AG04450 (cell line): ENCODE measurements at regions not wholly inside any gene's neighbourhood (a gene's known extent, or its start where the extent isn't known, plus 50 kb on each side); places are given as distances from the start of the nearest gene placed in this dataset.
"Not testable (repeated sequence)": the region's sequence is repeated elsewhere in the genome, so short reads cannot be mapped to it uniquely, and the experiment has no call there.

Experiments
- CTCF ChIA-PET: fragments of 300-600, 350-600 bp; formaldehyde crosslinking; extraction: SDS; loops from one replicate; lab custom pipeline; 2022; ENCODE audit warnings: antibody characterized with exemption, inconsistent platforms; lab: Charles Lee
- POLR2A ChIA-PET: fragments of 350-600 bp; formaldehyde crosslinking; extraction: SDS; loops from one replicate; lab custom pipeline; 2021; ENCODE audit warnings: antibody characterized with exemption, inconsistent platforms; lab: Yijun Ruan, JAX
- DNase-seq: peaks from one replicate; pipeline ENCODE4 v3.0.0-alpha.2; 2011; ENCODE audit warnings: low read depth, low spot score
- H3K27ac ChIP-seq: one replicate; pipeline ENCODE4 v1.5.1; 2012; ENCODE audit warnings: low read depth, low read length, control low read depth
- H3K27me3 ChIP-seq: one replicate; pipeline ENCODE4 v1.6.0; 2012; ENCODE audit warnings: low read length; ENCODE audit not compliant: control insufficient read depth, insufficient read depth
- H3K4me3 ChIP-seq: 2 replicates; pipeline ENCODE4 v1.5.1; 2011; ENCODE audit warnings: mild to moderate bottlenecking, low read depth, low read length, control low read depth
- H3K9me3 ChIP-seq: 2 replicates; pipeline ENCODE4 v1.5.1; 2012; ENCODE audit warnings: low read length; ENCODE audit not compliant: control insufficient read depth, insufficient read depth
- CTCF ChIP-seq: IDR thresholded peaks from 2 replicates; pipeline ENCODE4 v1.5.1; 2011; ENCODE audit warnings: low read depth, low read length, control low read depth, inconsistent platforms

DNA sequence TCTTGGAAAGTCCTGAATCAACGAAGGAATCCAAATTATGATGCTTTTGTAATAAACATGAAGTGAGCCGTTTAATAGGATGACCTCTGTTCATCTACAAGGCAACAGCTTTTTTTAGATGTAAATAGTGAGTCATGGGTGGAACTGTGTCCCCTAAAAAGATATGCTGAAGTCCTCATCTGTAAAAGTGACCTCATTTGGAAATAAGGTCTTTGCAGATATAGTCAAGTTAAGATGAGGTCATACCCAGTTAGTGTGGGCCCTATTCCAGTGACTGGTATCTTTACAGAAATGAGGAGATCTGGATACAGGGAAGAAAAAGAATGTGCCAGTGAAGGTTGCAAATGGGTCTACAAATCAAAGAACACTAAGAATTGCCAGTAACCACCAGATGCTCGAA, 1287.3 kb upstream of the ADGRL4 start:
- no peak for TF ChIP-seq CTCF
- POLR2A ChIA-PET = no interaction called here
- DNase-seq = no peak

GRCh38 chr1:80288750-80289149, 1282.2 kb upstream of the ADGRL4 start:
- CTCF ChIA-PET, DNase-seq, POLR2A ChIA-PET, H3K27ac ChIP-seq, H3K9me3 ChIP-seq, H3K4me3 ChIP-seq, H3K27me3 ChIP-seq: not testable (repeated sequence)

More for the DNA sequence above, 1287.3 kb upstream of the ADGRL4 start:
- Histone ChIP-seq H3K27ac (no peak overlapping the region), H3K9me3 (no peaks in the 10 kb centered on the region), H3K4me3 (no peak overlapping the region), H3K27me3 (no peaks in the 10 kb centered on the region)
- CTCF ChIA-PET = no interaction called here

GRCh38 chr1:80282536-80282935, 1276.0 kb upstream of the ADGRL4 start:
- DNase-seq = no peak
- Histone ChIP-seq H3K27ac (no peak overlapping the region), H3K27me3 (no peaks in the 10 kb centered on the region), H3K4me3 (no peak overlapping the region), H3K9me3 (no peaks in the 10 kb centered on the region)
- ChIA-PET CTCF (interaction anchor here (0.8 kb wide), 1 partner anchor 119 kb away, joined by 3 read pairs; no protein-coding TSS in a partner anchor), POLR2A (no interaction called here)
- TF ChIP-seq CTCF = no peak

DNA sequence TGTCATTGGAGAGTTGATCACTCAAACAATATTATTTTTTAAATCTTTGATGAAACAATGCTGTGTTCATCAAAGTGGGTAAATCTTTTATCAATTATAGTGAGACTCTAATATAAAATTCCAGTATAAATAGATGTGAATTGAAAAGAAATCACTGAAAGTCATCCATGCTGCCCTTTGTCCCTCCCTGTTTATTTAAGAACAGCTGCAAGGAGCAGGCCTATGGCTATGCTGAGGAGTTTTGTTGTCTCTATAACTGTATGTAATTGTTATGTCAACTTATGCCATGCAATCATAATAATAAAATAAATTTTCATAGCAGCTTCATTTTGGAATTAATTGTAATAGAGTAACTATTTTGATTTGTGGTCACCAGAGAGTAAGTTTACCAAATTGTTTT, 1272.4 kb upstream of the ADGRL4 start:
- CTCF ChIA-PET = no interaction called here
- no peak for DNase-seq
- TF ChIP-seq CTCF = no peak
- H3K4me3 ChIP-seq = no peak overlapping the region
- no peaks in the 10 kb centered on the region for H3K9me3 ChIP-seq
- H3K27me3 ChIP-seq = no peaks in the 10 kb centered on the region
- POLR2A ChIA-PET = no interaction called here
- no peak overlapping the region for H3K27ac ChIP-seq

DNA sequence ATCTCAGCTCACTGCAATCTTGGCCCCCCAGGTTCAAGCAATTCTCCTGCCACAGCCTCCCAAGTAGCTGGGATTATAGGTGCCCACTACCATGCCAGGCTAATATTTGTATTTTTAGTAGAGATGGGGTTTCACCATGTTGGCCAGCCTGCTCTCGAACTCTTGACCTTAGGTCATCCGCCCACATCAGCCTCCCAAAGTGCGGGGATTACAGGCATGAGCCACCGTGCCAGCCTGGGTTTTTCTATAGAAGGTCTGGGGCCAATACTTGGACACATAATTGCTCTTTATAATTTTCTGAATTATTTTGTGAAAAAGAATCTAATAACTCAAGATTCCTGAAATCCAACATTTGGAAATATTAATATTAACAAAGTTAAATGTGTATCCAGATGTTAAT, 1267.7 kb upstream of the ADGRL4 start:
- no peak overlapping the region for H3K4me3 ChIP-seq
- CTCF ChIA-PET = no interaction called here
- no peaks in the 10 kb centered on the region for H3K27me3 ChIP-seq
- POLR2A ChIA-PET = no interaction called here
- no peak for DNase-seq
- no peak for TF ChIP-seq CTCF
- H3K27ac ChIP-seq = no peak overlapping the region
- no peaks in the 10 kb centered on the region for H3K9me3 ChIP-seq

- TF ChIP-seq CTCF = no peak
- Histone ChIP-seq H3K4me3 (no peak overlapping the region), H3K9me3 (no peaks in the 10 kb centered on the region), H3K27me3 (no peaks in the 10 kb centered on the region), H3K27ac (no peak overlapping the region)
- ChIA-PET CTCF (no interaction called here), POLR2A (no interaction called here)
- DNase-seq = no peak
These were observed 1266.0 kb upstream of the ADGRL4 start for GRCh38 chr1:80272495-80272894.
